ENCODE measurements at regions not wholly inside any gene's neighbourhood (a gene's known extent, or its start where the extent isn't known, plus 50 kb on each side); places are given as distances from the start of the nearest gene placed in this dataset.

- Histone ChIP-seq H3K27ac (ENCODE audit: low read depth, low read length) (no peak overlapping the region), H3K9me3 (ENCODE audit: low read length) (no peaks in the 10 kb centered on the region), H3K4me1 (ENCODE audit: insufficient read depth, low read length) (no peaks in the 10 kb centered on the region), H3K27me3 (ENCODE audit: insufficient read depth, low read length, poor library complexity, severe bottlenecking) (no peaks in the 10 kb centered on the region), H3K4me3 (ENCODE audit: low read length) (no peak overlapping the region), H3K36me3 (ENCODE audit: insufficient read depth, low read length) (no peaks in the 10 kb centered on the region)
- Mint-ChIP-seq H3K36me3 (peaks cover 0 to 2% (median 0%) of the 10 kb centered on the region in 3 donors), H3K9me3 (peaks cover 0 to 2% (median 0%) of the 10 kb centered on the region in 5 donors), H3K27me3 (peaks cover 0 to 3% of the 10 kb centered on the region in 2 donors), H3K27ac (no peak overlapping the region), H3K4me3 (no peak overlapping the region), H3K4me1 (no peaks in the 10 kb centered on the region)
- ChIA-PET CTCF (no interaction called here), POLR2A (no interaction called here)
- no peak for DNase-seq
Measured at GRCh38 chr5:38051711-38052511, 206.4 kb upstream of the EGFLAM start.

GRCh38 chr5:38048400-38048799 lies 208.6 kb upstream of the GDNF start:
- H3K27me3 Mint-ChIP-seq, result peaks cover 0 to 1% of the 10 kb centered on the region in 2 donors
- no peak for DNase-seq
- no peak overlapping the region for H3K27ac ChIP-seq (ENCODE audit: low read depth, low read length)
- no peak overlapping the region for H3K4me3 ChIP-seq (ENCODE audit: low read length)
- H3K9me3 Mint-ChIP-seq, result no peaks in the 10 kb centered on the region
- no peaks in the 10 kb centered on the region for H3K4me1 Mint-ChIP-seq
- H3K27me3 ChIP-seq (ENCODE audit: insufficient read depth, low read length, poor library complexity, severe bottlenecking), result no peaks in the 10 kb centered on the region
- H3K36me3 ChIP-seq (ENCODE audit: insufficient read depth, low read length), result no peaks in the 10 kb centered on the region
- no peak overlapping the region for H3K27ac Mint-ChIP-seq
- POLR2A ChIA-PET, result no interaction called here
- H3K36me3 Mint-ChIP-seq, result peaks cover 0 to 2% (median 0%) of the 10 kb centered on the region in 3 donors
- H3K4me1 ChIP-seq (ENCODE audit: insufficient read depth, low read length), result no peaks in the 10 kb centered on the region
- CTCF ChIA-PET, result no interaction called here
- H3K4me3 Mint-ChIP-seq, result no peak overlapping the region
- H3K9me3 ChIP-seq (ENCODE audit: low read length), result no peaks in the 10 kb centered on the region

GRCh38 chr5:38046103-38046502 lies 206.3 kb upstream of the GDNF start:
- Mint-ChIP-seq H3K27ac (no peak overlapping the region), H3K27me3 (peaks cover 0 to 1% of the 10 kb centered on the region in 2 donors), H3K9me3 (no peaks in the 10 kb centered on the region), H3K4me3 (no peak overlapping the region), H3K36me3 (peaks cover 0 to 2% (median 0%) of the 10 kb centered on the region in 3 donors), H3K4me1 (no peaks in the 10 kb centered on the region)
- H3K36me3 ChIP-seq (ENCODE audit: insufficient read depth, low read length), result no peaks in the 10 kb centered on the region
- H3K27me3 ChIP-seq (ENCODE audit: insufficient read depth, low read length, poor library complexity, severe bottlenecking), result no peaks in the 10 kb centered on the region
- H3K27ac ChIP-seq (ENCODE audit: low read depth, low read length), result no peak overlapping the region
- POLR2A ChIA-PET, result no interaction called here
- H3K9me3 ChIP-seq (ENCODE audit: low read length), result no peaks in the 10 kb centered on the region
- no peak for DNase-seq
- no peaks in the 10 kb centered on the region for H3K4me1 ChIP-seq (ENCODE audit: insufficient read depth, low read length)
- H3K4me3 ChIP-seq (ENCODE audit: low read length), result no peak overlapping the region
- CTCF ChIA-PET, result no interaction called here

GRCh38 chr5:38045446-38045845 lies 205.6 kb upstream of the GDNF start:
- peaks cover 0 to under 1% (median 0%) of the 10 kb centered on the region in 3 donors for H3K36me3 Mint-ChIP-seq
- Histone ChIP-seq H3K9me3 (ENCODE audit: low read length) (no peaks in the 10 kb centered on the region), H3K36me3 (ENCODE audit: insufficient read depth, low read length) (no peaks in the 10 kb centered on the region), H3K27me3 (ENCODE audit: insufficient read depth, low read length, poor library complexity, severe bottlenecking) (no peaks in the 10 kb centered on the region), H3K27ac (ENCODE audit: low read depth, low read length) (no peak overlapping the region), H3K4me3 (ENCODE audit: low read length) (no peak overlapping the region), H3K4me1 (ENCODE audit: insufficient read depth, low read length) (no peaks in the 10 kb centered on the region)
- no peaks in the 10 kb centered on the region for H3K9me3 Mint-ChIP-seq
- H3K4me3 Mint-ChIP-seq, result no peak overlapping the region
- H3K4me1 Mint-ChIP-seq, result no peaks in the 10 kb centered on the region
- no peak for DNase-seq
- ChIA-PET POLR2A (no interaction called here), CTCF (no interaction called here)
- H3K27ac Mint-ChIP-seq, result no peak overlapping the region
- peaks cover 0 to 1% of the 10 kb centered on the region in 2 donors for H3K27me3 Mint-ChIP-seq

GRCh38 chr5:38039826-38040225 lies 200.0 kb upstream of the GDNF start:
- peaks cover 0 to 2% of the 10 kb centered on the region in 2 donors for H3K27me3 Mint-ChIP-seq

GRCh38 chr5:38039091-38039490 lies 199.2 kb upstream of the GDNF start:
- H3K4me3 Mint-ChIP-seq, result no peak overlapping the region
- DNase-seq, result no peak

More at GRCh38 chr5:38039826-38040225, 200.0 kb upstream of the GDNF start:
- Histone ChIP-seq H3K9me3 (ENCODE audit: low read length) (no peaks in the 10 kb centered on the region), H3K27me3 (ENCODE audit: insufficient read depth, low read length, poor library complexity, severe bottlenecking) (no peaks in the 10 kb centered on the region), H3K36me3 (ENCODE audit: insufficient read depth, low read length) (no peaks in the 10 kb centered on the region), H3K27ac (ENCODE audit: low read depth, low read length) (no peak overlapping the region), H3K4me3 (ENCODE audit: low read length) (no peak overlapping the region), H3K4me1 (ENCODE audit: insufficient read depth, low read length) (no peaks in the 10 kb centered on the region)
- H3K4me3 Mint-ChIP-seq, result no peak overlapping the region
- no peaks in the 10 kb centered on the region for H3K36me3 Mint-ChIP-seq
- CTCF ChIA-PET, result no interaction called here
- no peak overlapping the region for H3K27ac Mint-ChIP-seq
- peaks cover 0 to 2% (median 0%) of the 10 kb centered on the region in 5 donors for H3K9me3 Mint-ChIP-seq
- H3K4me1 Mint-ChIP-seq, result no peaks in the 10 kb centered on the region
- DNase-seq, result no peak
- POLR2A ChIA-PET, result no interaction called here

GRCh38 chr5:38036765-38037164 lies 196.9 kb upstream of the GDNF start:
- Mint-ChIP-seq H3K36me3 (no peaks in the 10 kb centered on the region), H3K27me3 (peaks cover 0 to 3% of the 10 kb centered on the region in 2 donors), H3K4me3 (no peak overlapping the region), H3K9me3 (peaks cover 0 to 6% (median 0%) of the 10 kb centered on the region in 5 donors), H3K27ac (no peak overlapping the region), H3K4me1 (no peaks in the 10 kb centered on the region)
- Histone ChIP-seq H3K36me3 (ENCODE audit: insufficient read depth, low read length) (no peaks in the 10 kb centered on the region), H3K27ac (ENCODE audit: low read depth, low read length) (no peak overlapping the region), H3K9me3 (ENCODE audit: low read length) (no peaks in the 10 kb centered on the region), H3K4me1 (ENCODE audit: insufficient read depth, low read length) (no peaks in the 10 kb centered on the region), H3K4me3 (ENCODE audit: low read length) (no peak overlapping the region), H3K27me3 (ENCODE audit: insufficient read depth, low read length, poor library complexity, severe bottlenecking) (no peaks in the 10 kb centered on the region)
- ChIA-PET CTCF (no interaction called here), POLR2A (no interaction called here)
- DNase-seq, result no peak

More at GRCh38 chr5:38039091-38039490, 199.2 kb upstream of the GDNF start:
- Histone ChIP-seq H3K4me3 (ENCODE audit: low read length) (no peak overlapping the region), H3K9me3 (ENCODE audit: low read length) (no peaks in the 10 kb centered on the region), H3K27ac (ENCODE audit: low read depth, low read length) (no peak overlapping the region), H3K4me1 (ENCODE audit: insufficient read depth, low read length) (no peaks in the 10 kb centered on the region), H3K27me3 (ENCODE audit: insufficient read depth, low read length, poor library complexity, severe bottlenecking) (no peaks in the 10 kb centered on the region), H3K36me3 (ENCODE audit: insufficient read depth, low read length) (no peaks in the 10 kb centered on the region)
- Mint-ChIP-seq H3K9me3 (peaks cover 0 to 2% (median 0%) of the 10 kb centered on the region in 5 donors), H3K27me3 (peaks cover 0 to 1% of the 10 kb centered on the region in 2 donors), H3K27ac (no peak overlapping the region), H3K4me1 (no peaks in the 10 kb centered on the region), H3K36me3 (no peaks in the 10 kb centered on the region)
- CTCF ChIA-PET, result no interaction called here
- POLR2A ChIA-PET, result no interaction called here

- CTCF ChIA-PET, result no interaction called here
Measured at GRCh38 chr5:38032149-38032548, 192.3 kb upstream of the GDNF start.

More at GRCh38 chr5:38032149-38032548, 192.3 kb upstream of the GDNF start:
- Mint-ChIP-seq H3K4me1 (no peaks in the 10 kb centered on the region), H3K36me3 (no peaks in the 10 kb centered on the region), H3K9me3 (peaks cover 0 to 6% (median 0%) of the 10 kb centered on the region in 5 donors), H3K4me3 (no peak overlapping the region), H3K27me3 (peaks cover 0 to 3% of the 10 kb centered on the region in 2 donors), H3K27ac (no peak overlapping the region)
- H3K9me3 ChIP-seq (ENCODE audit: low read length), result no peaks in the 10 kb centered on the region
- H3K4me1 ChIP-seq (ENCODE audit: insufficient read depth, low read length), result no peaks in the 10 kb centered on the region
- no peaks in the 10 kb centered on the region for H3K36me3 ChIP-seq (ENCODE audit: insufficient read depth, low read length)
- DNase-seq, result no peak
- H3K4me3 ChIP-seq (ENCODE audit: low read length), result no peak overlapping the region
- H3K27me3 ChIP-seq (ENCODE audit: insufficient read depth, low read length, poor library complexity, severe bottlenecking), result no peaks in the 10 kb centered on the region
- H3K27ac ChIP-seq (ENCODE audit: low read depth, low read length), result no peak overlapping the region
- POLR2A ChIA-PET, result no interaction called here

Measured in CD8-positive, alpha-beta memory T cell (primary cell).